ENCODE measurements at regions not wholly inside any gene's neighbourhood (a gene's known extent, or its start where the extent isn't known, plus 50 kb on each side); places are given as distances from the start of the nearest gene placed in this dataset.

- H3K79me1 ChIP-seq (ENCODE audit: low read length), result peaks cover 12% of the 10 kb centered on the region
- no peak overlapping the region for H4K8ac ChIP-seq (ENCODE audit: low read depth, low read length)
- H3K9me3 ChIP-seq (ENCODE audit: insufficient read depth, low read depth, low read length), result peaks cover 6% of the 10 kb centered on the region
- no peak overlapping the region for H3K14ac ChIP-seq (ENCODE audit: low read length)
- no peak overlapping the region for H4K12ac ChIP-seq (ENCODE audit: low read depth, low read length)
- no peak overlapping the region for H3K4me3 ChIP-seq (ENCODE audit: low read depth, low read length)
- no peak overlapping the region for H2AK5ac ChIP-seq (ENCODE audit: low read length)
- H3K27ac ChIP-seq (ENCODE audit: low read depth, low read length), result no peak overlapping the region
- no peak for DNase-seq
- no peak overlapping the region for H3K18ac ChIP-seq (ENCODE audit: low read length)
- no peak overlapping the region for H4K91ac ChIP-seq (ENCODE audit: low read depth, low read length)
- WGBS (ENCODE audit: extremely low coverage, insufficient coverage, insufficient read length), result no CpG with 5 or more reads among the region's 1 CpG
- H2BK120ac ChIP-seq (ENCODE audit: insufficient read depth, low read length, poor library complexity), result no peak overlapping the region
- H3K4ac ChIP-seq (ENCODE audit: low read depth, low read length), result no peak overlapping the region
- H3K9ac ChIP-seq (ENCODE audit: low read length), result no peak overlapping the region
- H3K4me2 ChIP-seq (ENCODE audit: low read length), result no peak overlapping the region
- no peaks in the 10 kb centered on the region for H3K27me3 ChIP-seq (ENCODE audit: insufficient read depth, low read length)
- H3K79me2 ChIP-seq (ENCODE audit: control insufficient read depth, insufficient read depth, low read length, poor library complexity), result no peaks in the 10 kb centered on the region
- no peak overlapping the region for H3K23ac ChIP-seq (ENCODE audit: low read length)
- H2BK12ac ChIP-seq (ENCODE audit: low read length), result no peak overlapping the region
- no peak overlapping the region for H2BK5ac ChIP-seq (ENCODE audit: low read depth, low read length, poor library complexity)
- peaks cover 7 to 8% of the 10 kb centered on the region in 2 experiments for H3K4me1 ChIP-seq (ENCODE audit: control insufficient read depth in 1 of 2, insufficient read depth in 2 of 2, low read length in 2 of 2)
- no peak overlapping the region for H2AFZ ChIP-seq (ENCODE audit: insufficient read depth, low read length, poor library complexity)
- H3K36me3 ChIP-seq (ENCODE audit: control insufficient read depth in 1 of 2, insufficient read depth in 2 of 2, low read length in 2 of 2), result no peaks in the 10 kb centered on the region
These were observed 280.0 kb downstream of the BMP7 start for GRCh38 chr20:56986476-56986875.

- no peak overlapping the region for H3K18ac ChIP-seq (ENCODE audit: low read length)
These were observed 279.3 kb downstream of the BMP7 start for GRCh38 chr20:56986931-56987720.

GRCh38 chr20:56987986-56988385, 278.5 kb downstream of the BMP7 start:
- peak; percentile 83 to 85 for DNase-seq
- H3K36me3 ChIP-seq (ENCODE audit: control insufficient read depth in 1 of 2, insufficient read depth in 2 of 2, low read length in 2 of 2), result no peaks in the 10 kb centered on the region
- H4K91ac ChIP-seq (ENCODE audit: low read depth, low read length), result peak overlapping the region; percentile 83
- H3K4me3 ChIP-seq (ENCODE audit: low read depth, low read length), result no peak overlapping the region
- peak overlapping the region; percentile 74 for H2BK12ac ChIP-seq (ENCODE audit: low read length)
- H3K27ac ChIP-seq (ENCODE audit: low read depth, low read length), result peak overlapping the region; percentile 89
- peak overlapping the region; percentile 39 for H3K4me2 ChIP-seq (ENCODE audit: low read length)
- H3K23ac ChIP-seq (ENCODE audit: low read length), result no peak overlapping the region
- no CpG with 5 or more reads among the region's 16 CpGs for WGBS (ENCODE audit: extremely low coverage, insufficient coverage, insufficient read length)
- peak overlapping the region; percentile 31 for H4K8ac ChIP-seq (ENCODE audit: low read depth, low read length)
- H3K4ac ChIP-seq (ENCODE audit: low read depth, low read length), result no peak overlapping the region
- H2AFZ ChIP-seq (ENCODE audit: insufficient read depth, low read length, poor library complexity), result no peak overlapping the region
- peaks cover 12% of the 10 kb centered on the region for H3K79me1 ChIP-seq (ENCODE audit: low read length)
- peak overlapping the region; percentile 75 for H2BK5ac ChIP-seq (ENCODE audit: low read depth, low read length, poor library complexity)
- peaks cover 7 to 8% of the 10 kb centered on the region in 2 experiments for H3K4me1 ChIP-seq (ENCODE audit: control insufficient read depth in 1 of 2, insufficient read depth in 2 of 2, low read length in 2 of 2)
- H3K9me3 ChIP-seq (ENCODE audit: insufficient read depth, low read depth, low read length), result peaks cover 4% of the 10 kb centered on the region
- H3K14ac ChIP-seq (ENCODE audit: low read length), result peak overlapping the region; percentile 40
- H3K9ac ChIP-seq (ENCODE audit: low read length), result no peak overlapping the region
- H3K79me2 ChIP-seq (ENCODE audit: control insufficient read depth, insufficient read depth, low read length, poor library complexity), result no peaks in the 10 kb centered on the region
- H3K18ac ChIP-seq (ENCODE audit: low read length), result peak overlapping the region; percentile 34
- H3K27me3 ChIP-seq (ENCODE audit: insufficient read depth, low read length), result no peaks in the 10 kb centered on the region
- H4K12ac ChIP-seq (ENCODE audit: low read depth, low read length), result no peak overlapping the region
- H2BK120ac ChIP-seq (ENCODE audit: insufficient read depth, low read length, poor library complexity), result peak overlapping the region; percentile 81
- no peak overlapping the region for H2AK5ac ChIP-seq (ENCODE audit: low read length)

More at GRCh38 chr20:56986931-56987720, 279.3 kb downstream of the BMP7 start:
- Histone ChIP-seq H3K4ac (ENCODE audit: low read depth, low read length) (no peak overlapping the region), H3K4me1 (ENCODE audit: control insufficient read depth in 1 of 2, insufficient read depth in 2 of 2, low read length in 2 of 2) (peaks cover 7 to 8% of the 10 kb centered on the region in 2 experiments), H2BK12ac (ENCODE audit: low read length) (no peak overlapping the region), H2BK120ac (ENCODE audit: insufficient read depth, low read length, poor library complexity) (peak overlapping the region; percentile 68), H2AK5ac (ENCODE audit: low read length) (no peak overlapping the region), H3K27ac (ENCODE audit: low read depth, low read length) (peak overlapping the region; percentile 65), H3K9me3 (ENCODE audit: insufficient read depth, low read depth, low read length) (peaks cover 6% of the 10 kb centered on the region), H2AFZ (ENCODE audit: insufficient read depth, low read length, poor library complexity) (no peak overlapping the region), H3K4me3 (ENCODE audit: low read depth, low read length) (no peak overlapping the region), H3K36me3 (ENCODE audit: control insufficient read depth in 1 of 2, insufficient read depth in 2 of 2, low read length in 2 of 2) (no peaks in the 10 kb centered on the region), H3K79me1 (ENCODE audit: low read length) (peaks cover 12% of the 10 kb centered on the region), H4K12ac (ENCODE audit: low read depth, low read length) (no peak overlapping the region), H3K14ac (ENCODE audit: low read length) (no peak overlapping the region), H3K9ac (ENCODE audit: low read length) (no peak overlapping the region), H3K79me2 (ENCODE audit: control insufficient read depth, insufficient read depth, low read length, poor library complexity) (no peaks in the 10 kb centered on the region), H2BK5ac (ENCODE audit: low read depth, low read length, poor library complexity) (no peak overlapping the region), H3K23ac (ENCODE audit: low read length) (no peak overlapping the region), H4K8ac (ENCODE audit: low read depth, low read length) (no peak overlapping the region), H3K27me3 (ENCODE audit: insufficient read depth, low read length) (no peaks in the 10 kb centered on the region), H3K4me2 (ENCODE audit: low read length) (no peak overlapping the region), H4K91ac (ENCODE audit: low read depth, low read length) (no peak overlapping the region)
- WGBS (ENCODE audit: extremely low coverage, insufficient coverage, insufficient read length), result no CpG with 5 or more reads among the region's 12 CpGs
- peak; percentile 95 to 99 for DNase-seq

GRCh38 chr20:56988446-56988845, 278.0 kb downstream of the BMP7 start:
- Histone ChIP-seq H3K4me1 (ENCODE audit: control insufficient read depth in 1 of 2, insufficient read depth in 2 of 2, low read length in 2 of 2) (peaks cover 7 to 8% of the 10 kb centered on the region in 2 experiments), H3K18ac (ENCODE audit: low read length) (peak overlapping the region; percentile 24), H3K27ac (ENCODE audit: low read depth, low read length) (peak overlapping the region; percentile 89), H4K12ac (ENCODE audit: low read depth, low read length) (no peak overlapping the region), H2BK12ac (ENCODE audit: low read length) (peak overlapping the region; percentile 74), H2AK5ac (ENCODE audit: low read length) (no peak overlapping the region), H3K36me3 (ENCODE audit: control insufficient read depth in 1 of 2, insufficient read depth in 2 of 2, low read length in 2 of 2) (no peaks in the 10 kb centered on the region), H3K9me3 (ENCODE audit: insufficient read depth, low read depth, low read length) (peaks cover 4% of the 10 kb centered on the region), H3K79me2 (ENCODE audit: control insufficient read depth, insufficient read depth, low read length, poor library complexity) (no peaks in the 10 kb centered on the region), H2AFZ (ENCODE audit: insufficient read depth, low read length, poor library complexity) (no peak overlapping the region), H3K4me3 (ENCODE audit: low read depth, low read length) (no peak overlapping the region), H3K4ac (ENCODE audit: low read depth, low read length) (no peak overlapping the region), H2BK5ac (ENCODE audit: low read depth, low read length, poor library complexity) (peak overlapping the region; percentile 37), H3K79me1 (ENCODE audit: low read length) (peaks cover 12% of the 10 kb centered on the region), H4K8ac (ENCODE audit: low read depth, low read length) (peak overlapping the region; percentile 5), H3K9ac (ENCODE audit: low read length) (no peak overlapping the region), H3K4me2 (ENCODE audit: low read length) (peak overlapping the region; percentile 39), H3K14ac (ENCODE audit: low read length) (peak overlapping the region; percentile 12), H4K91ac (ENCODE audit: low read depth, low read length) (peak overlapping the region; percentile 83), H3K27me3 (ENCODE audit: insufficient read depth, low read length) (no peaks in the 10 kb centered on the region), H2BK120ac (ENCODE audit: insufficient read depth, low read length, poor library complexity) (peak overlapping the region; percentile 54), H3K23ac (ENCODE audit: low read length) (no peak overlapping the region)
- WGBS (ENCODE audit: extremely low coverage, insufficient coverage, insufficient read length), result no CpG with 5 or more reads among the region's 8 CpGs
- DNase-seq, result no peak
